IMR-90 (cell line): ENCODE measurements at regions not wholly inside any gene's neighbourhood (a gene's known extent, or its start where the extent isn't known, plus 50 kb on each side); places are given as distances from the start of the nearest gene placed in this dataset.
A peak's percentile ranks its signal among the peaks of the same experiment; 100 is the strongest.

Experiments
- ATAC-seq: fragments of 200-7000 bp; cut with Tn5 transposase; 2 replicates; pipeline ENCODE4 v1.9.1; 2020; ENCODE audit warnings: low read depth, mild to moderate bottlenecking, moderate library complexity
- BruUV-seq: library from RNA; stranded (reverse); fragments of 400-500 nt; replicated peaks from 2 replicates; lab custom pipeline; 2021; lab: Mats Ljungman, UMichigan
- CTCF ChIA-PET: fragments of 300-600 bp; formaldehyde crosslinking; extraction: SDS; loops from one replicate; lab custom pipeline; 2021; ENCODE audit warnings: antibody characterized with exemption; lab: Yijun Ruan, JAX
- POLR2A ChIA-PET: fragments of 300-600 bp; sonication (Branson Sonifier 250); formaldehyde crosslinking; loops from one replicate; lab custom pipeline; 2022; ENCODE audit warnings: antibody characterized with exemption; ENCODE audit not compliant: unreplicated experiment; lab: Charles Lee
- DNase-seq: peaks from one replicate; pipeline ENCODE4 v3.0.0; 2013
- H2AFZ ChIP-seq: replicated peaks from 2 replicates; pipeline ENCODE3; 2013; ENCODE audit warnings: low read length, mild to moderate bottlenecking; ENCODE audit not compliant: poor library complexity
- H2AK5ac ChIP-seq: 2 replicates; pipeline ENCODE4 v1.6.1; 2013; ENCODE audit warnings: low read depth, low read length, inconsistent platforms
- H2AK9ac ChIP-seq: replicated peaks from 2 replicates; pipeline ENCODE3; 2013; ENCODE audit warnings: mild to moderate bottlenecking, low read depth, low read length, moderate library complexity; ENCODE audit not compliant: poor library complexity
- H2BK120ac ChIP-seq: 2 replicates; pipeline ENCODE4 v1.6.1; 2013; ENCODE audit warnings: low read depth, low read length, inconsistent platforms
- H2BK15ac ChIP-seq: 3 replicates; pipeline ENCODE4 v1.6.1; 2013; ENCODE audit warnings: low read depth, low read length, inconsistent platforms
- H2BK20ac ChIP-seq: 2 replicates; pipeline ENCODE4 v1.6.1; 2013; ENCODE audit warnings: low read depth, mild to moderate bottlenecking, inconsistent platforms, low read length, moderate library complexity
- H2BK5ac ChIP-seq: 2 replicates; pipeline ENCODE4 v1.6.1; 2013; ENCODE audit warnings: mild to moderate bottlenecking, low read depth, low read length, inconsistent platforms; ENCODE audit not compliant: poor library complexity, severe bottlenecking
- H3K14ac ChIP-seq: replicated peaks from 2 replicates; pipeline ENCODE4 v1.6.1; 2013; ENCODE audit warnings: low read depth, low read length, inconsistent platforms
- H3K18ac ChIP-seq: 2 replicates; pipeline ENCODE4 v1.6.1; 2013; ENCODE audit warnings: low read depth, low read length, control low read depth
- H3K23ac ChIP-seq: 2 replicates; pipeline ENCODE4 v1.6.1; 2013; ENCODE audit warnings: low read depth, low read length, inconsistent platforms
- H3K27ac ChIP-seq: 2 replicates; pipeline ENCODE4 v1.5.1; 2013; ENCODE audit warnings: mild to moderate bottlenecking, control low read depth, low read length; ENCODE audit not compliant: insufficient read depth
- H3K27me3 ChIP-seq: 2 replicates; pipeline ENCODE4 v1.6.1; 2013; ENCODE audit warnings: low read length; ENCODE audit not compliant: control insufficient read depth, insufficient read depth
- H3K36me3 ChIP-seq: 2 replicates; pipeline ENCODE4 v1.6.1; 2013; ENCODE audit warnings: low read length, mixed read lengths; ENCODE audit not compliant: control insufficient read depth, insufficient read depth
- H3K4ac ChIP-seq: 2 replicates; pipeline ENCODE4 v1.6.1; 2013; ENCODE audit warnings: low read depth, low read length, inconsistent platforms
- H3K4me1 ChIP-seq: 2 replicates; pipeline ENCODE4 v1.6.1; 2013; ENCODE audit warnings: low read length, mixed read lengths; ENCODE audit not compliant: control insufficient read depth, insufficient read depth
- H3K4me2 ChIP-seq: 2 replicates; pipeline ENCODE4 v1.6.1; 2013; ENCODE audit warnings: low read depth, mild to moderate bottlenecking, control low read depth, low read length, moderate library complexity
- H3K4me3 ChIP-seq: 2 replicates; pipeline ENCODE4 v1.5.1; 2013; ENCODE audit warnings: low read depth, mild to moderate bottlenecking, control low read depth, low read length, moderate library complexity; ENCODE audit not compliant: insufficient read depth
- H3K56ac ChIP-seq: 2 replicates; pipeline ENCODE4 v1.6.1; 2013; ENCODE audit warnings: low read length, inconsistent platforms; ENCODE audit not compliant: insufficient read depth; ENCODE audit errors: extremely low read depth
- H3K79me1 ChIP-seq, 2 experiments: 2 replicates each; pipeline ENCODE4 v1.6.1; 2013; ENCODE audit warnings: low read length in 2 of 2, inconsistent platforms in 1 of 2, low read depth in 1 of 2
- H3K9ac ChIP-seq: 2 replicates; pipeline ENCODE4 v1.6.1; 2013; ENCODE audit warnings: low read depth, low read length, control low read depth
- H3K9me1 ChIP-seq: 2 replicates; pipeline ENCODE4 v1.6.1; 2013; ENCODE audit warnings: low read length, inconsistent platforms; ENCODE audit not compliant: insufficient read depth
- H3K9me3 ChIP-seq: 2 replicates; pipeline ENCODE4 v1.6.1; 2013; ENCODE audit warnings: low read length; ENCODE audit not compliant: control insufficient read depth, insufficient read depth
- H4K20me1 ChIP-seq: 2 replicates; pipeline ENCODE4 v1.6.1; 2013; ENCODE audit warnings: low read length, inconsistent platforms; ENCODE audit not compliant: insufficient read depth
- H4K5ac ChIP-seq: 2 replicates; pipeline ENCODE4 v1.6.1; 2013; ENCODE audit warnings: mild to moderate bottlenecking, low read depth, low read length, control low read depth
- H4K8ac ChIP-seq, 2 experiments: 2 replicates each; pipeline ENCODE4 v1.6.1; 2013; ENCODE audit warnings: low read depth in 2 of 2, low read length in 2 of 2, control low read depth in 1 of 2, inconsistent platforms in 1 of 2
- H4K91ac ChIP-seq: 2 replicates; pipeline ENCODE4 v1.6.1; 2013; ENCODE audit warnings: low read depth, low read length, inconsistent platforms; ENCODE audit not compliant: insufficient read depth
- BHLHE40 ChIP-seq: fragments of 150-350 bp; IDR thresholded peaks from 2 replicates; pipeline ENCODE4 v1.6.1; 2016; ENCODE audit warnings: mild to moderate bottlenecking, low read depth, low read length
- CEBPB ChIP-seq: IDR thresholded peaks from 2 replicates; pipeline ENCODE4 v1.6.1; 2012; ENCODE audit warnings: low read depth, low read length, improper control_type of control experiment
- CHD1 ChIP-seq: IDR thresholded peaks from 2 replicates; pipeline ENCODE4 v1.6.1; 2012; ENCODE audit warnings: low read depth, low read length, improper control_type of control experiment
- FOS ChIP-seq: fragments of 150-350 bp; IDR thresholded peaks from 2 replicates; pipeline ENCODE4 v1.6.1; 2016; ENCODE audit warnings: low read depth, low read length
- MAFK ChIP-seq: IDR thresholded peaks from 2 replicates; pipeline ENCODE4 v1.6.1; 2012; ENCODE audit warnings: low read depth, low read length, improper control_type of control experiment
- MAZ ChIP-seq: IDR thresholded peaks from 2 replicates; pipeline ENCODE4 v1.6.1; 2012; ENCODE audit warnings: low read depth, mild to moderate bottlenecking, low read length, improper control_type of control experiment, moderate library complexity, borderline replicate concordance
- MXI1 ChIP-seq: IDR thresholded peaks from 2 replicates; pipeline ENCODE4 v1.6.1; 2012; ENCODE audit warnings: low read depth, mild to moderate bottlenecking, low read length, moderate library complexity, borderline replicate concordance
- NFE2L2 ChIP-seq: fragments of 150-350 bp; IDR thresholded peaks from 2 replicates; pipeline ENCODE4 v1.6.1; 2016; ENCODE audit warnings: low read depth, mild to moderate bottlenecking, low read length
- POLR2A ChIP-seq: IDR thresholded peaks from 2 replicates; pipeline ENCODE4 v1.6.1; 2012; ENCODE audit warnings: mild to moderate bottlenecking, low read depth, low read length
- RAD21 ChIP-seq: IDR thresholded peaks from 2 replicates; pipeline ENCODE4 v1.6.1; 2012; ENCODE audit warnings: low read length, improper control_type of control experiment
- RCOR1 ChIP-seq: IDR thresholded peaks from 2 replicates; pipeline ENCODE4 v1.6.1; 2012; ENCODE audit warnings: mild to moderate bottlenecking, low read length, improper control_type of control experiment; ENCODE audit not compliant: insufficient replicate concordance
- RFX5 ChIP-seq: IDR thresholded peaks from 2 replicates; pipeline ENCODE4 v1.8.0; 2012; ENCODE audit warnings: low read depth, mild to moderate bottlenecking, low read length, moderate library complexity
- SMC3 ChIP-seq: fragments of 150-350 bp; IDR thresholded peaks from 2 replicates; pipeline ENCODE4 v1.6.1; 2016; ENCODE audit warnings: low read depth, mild to moderate bottlenecking, antibody characterized with exemption, low read length, moderate library complexity
- WGBS, 2 experiments: methylation state at CpG; one replicate each; pipeline versions ENCODE4 v1.1.5 to v1.1.7; 2013; ENCODE audit warnings: missing lambda C conversion rate in 2 of 2; ENCODE audit not compliant: insufficient read length in 1 of 2; ENCODE audit errors: extremely low coverage in 2 of 2; 5-methylcytosine and 5-hydroxymethylcytosine counted together
- dilution Hi-C: fragments of 300-500 bp; cut with HindIII; formaldehyde crosslinking; loops from one replicate; pipeline ENCODE4 v1.14.3; 2018; ENCODE audit warnings: low sequenced_read_pairs; ENCODE audit not compliant: unreplicated experiment
- in situ Hi-C: fragments of 300-500 bp; cut with MboI; formaldehyde crosslinking; loops from 3 replicates; pipeline ENCODE4 v1.14.3; 2019; ENCODE audit warnings: low sequenced_read_pairs, inconsistent platforms, mixed read lengths
- intact Hi-C: fragments of 100-400 bp; cut with micrococcal nuclease; formaldehyde crosslinking; loops from 2 replicates; pipeline ENCODE4 v1.10.0; 2022
- TF ChIP-seq, protein P1 (sequence below): conservative IDR thresholded peaks from 2 replicates; pipeline ENCODE4 v1.5.1; 2012; ENCODE audit warnings: mild to moderate bottlenecking, low read depth, low read length, improper control_type of control experiment
- TF ChIP-seq, protein P2 (sequence below): fragments of 150-350 bp; IDR thresholded peaks from 2 replicates; pipeline ENCODE4 v1.6.1; 2016; ENCODE audit warnings: low read depth, mild to moderate bottlenecking, low read length, moderate library complexity, borderline replicate concordance
- TF ChIP-seq, protein P3 (sequence below): fragments of 150-350 bp; IDR thresholded peaks from 2 replicates; pipeline ENCODE4 v1.6.1; 2017; ENCODE audit warnings: mild to moderate bottlenecking, antibody characterized with exemption, low read length, low read depth

DNA sequence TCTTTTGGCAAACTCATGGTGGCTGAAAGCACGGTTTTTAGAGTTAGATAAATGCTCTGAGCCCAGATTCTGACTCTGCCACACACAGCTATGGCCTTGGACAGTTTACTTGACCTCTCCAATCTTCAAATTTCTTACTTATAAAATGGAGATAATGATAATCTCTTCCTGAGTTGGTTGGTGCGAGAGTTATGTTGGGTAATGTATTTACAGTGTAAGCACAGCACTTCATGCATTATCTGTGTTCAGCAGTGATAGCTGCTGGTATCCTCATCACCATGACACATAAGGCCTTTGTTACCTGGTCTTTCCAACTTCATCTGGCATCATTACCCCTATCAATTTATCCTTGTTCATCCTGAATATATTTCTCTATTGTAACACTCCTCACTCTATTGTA is 178.8 kb upstream of the ELL2 start:
- dilution Hi-C loops (no loop called here), in situ Hi-C loops (no loop called here), intact Hi-C loops (loop anchor here (5.0 to 10.0 kb wide), 2 partner anchors 73 to 286 kb away; no protein-coding TSS in a partner anchor)
- Histone ChIP-seq H3K9ac (no peak overlapping the region), H2AK5ac (peak overlapping the region; percentile 75; the same call in 1 of the 2 replicates), H3K4me3 (no peak overlapping the region), H2BK120ac (peak overlapping the region; percentile 40; the same call in 1 of the 2 replicates), H3K36me3 (no peaks in the 10 kb centered on the region), H4K5ac (no peak overlapping the region), H3K23ac (no peak overlapping the region), H4K20me1 (no peaks in the 10 kb centered on the region), H3K9me3 (no peaks in the 10 kb centered on the region), H3K56ac (no peak overlapping the region), H3K9me1 (no peaks in the 10 kb centered on the region), H3K4me1 (peaks cover 5% of the 10 kb centered on the region), H2BK15ac (peak overlapping the region; percentile 78; the same call in 1 of the 3 replicates), H3K27me3 (no peaks in the 10 kb centered on the region), H3K18ac (peak overlapping the region; percentile 29; the same call in 1 of the 2 replicates), H3K14ac (0 out of 2 replicates have a peak overlapping the region, but pooled peaks have one; percentile 48), H2AK9ac (no peak overlapping the region), H4K91ac (no peak overlapping the region; the same call in 1 of the 2 replicates), H4K8ac (0 out of 4 replicates have a peak overlapping the region, but pooled peaks of 1 of the 2 experiments have one; percentile 10), H2BK5ac (peak overlapping the region; percentile 18), H3K4me2 (no peak overlapping the region), H3K27ac (no peak overlapping the region), H2AFZ (no peak overlapping the region), H2BK20ac (no peak overlapping the region), H3K4ac (peak overlapping the region; percentile 47; the same call in 1 of the 2 replicates), H3K79me1 (no peaks in the 10 kb centered on the region)
- WGBS, 2 experiments: no CpG with 5 or more reads among the region's 2 CpGs
- ATAC-seq: no peak
- no TSS peak for BruUV-seq
- CTCF ChIA-PET: interaction anchor here (0.5 kb wide), 1 partner anchor 96 kb away, joined by 5 read pairs; no protein-coding TSS in a partner anchor
- POLR2A ChIA-PET: no interaction called here
- no peak for TF ChIP-seq SMC3
- TF ChIP-seq RFX5: no peak
- TF ChIP-seq RCOR1: no peak
- TF ChIP-seq MXI1: no peak
- TF ChIP-seq CEBPB: no peak
- TF ChIP-seq, protein P1, sequence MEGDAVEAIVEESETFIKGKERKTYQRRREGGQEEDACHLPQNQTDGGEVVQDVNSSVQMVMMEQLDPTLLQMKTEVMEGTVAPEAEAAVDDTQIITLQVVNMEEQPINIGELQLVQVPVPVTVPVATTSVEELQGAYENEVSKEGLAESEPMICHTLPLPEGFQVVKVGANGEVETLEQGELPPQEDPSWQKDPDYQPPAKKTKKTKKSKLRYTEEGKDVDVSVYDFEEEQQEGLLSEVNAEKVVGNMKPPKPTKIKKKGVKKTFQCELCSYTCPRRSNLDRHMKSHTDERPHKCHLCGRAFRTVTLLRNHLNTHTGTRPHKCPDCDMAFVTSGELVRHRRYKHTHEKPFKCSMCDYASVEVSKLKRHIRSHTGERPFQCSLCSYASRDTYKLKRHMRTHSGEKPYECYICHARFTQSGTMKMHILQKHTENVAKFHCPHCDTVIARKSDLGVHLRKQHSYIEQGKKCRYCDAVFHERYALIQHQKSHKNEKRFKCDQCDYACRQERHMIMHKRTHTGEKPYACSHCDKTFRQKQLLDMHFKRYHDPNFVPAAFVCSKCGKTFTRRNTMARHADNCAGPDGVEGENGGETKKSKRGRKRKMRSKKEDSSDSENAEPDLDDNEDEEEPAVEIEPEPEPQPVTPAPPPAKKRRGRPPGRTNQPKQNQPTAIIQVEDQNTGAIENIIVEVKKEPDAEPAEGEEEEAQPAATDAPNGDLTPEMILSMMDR: no peak
- TF ChIP-seq, protein P2, sequence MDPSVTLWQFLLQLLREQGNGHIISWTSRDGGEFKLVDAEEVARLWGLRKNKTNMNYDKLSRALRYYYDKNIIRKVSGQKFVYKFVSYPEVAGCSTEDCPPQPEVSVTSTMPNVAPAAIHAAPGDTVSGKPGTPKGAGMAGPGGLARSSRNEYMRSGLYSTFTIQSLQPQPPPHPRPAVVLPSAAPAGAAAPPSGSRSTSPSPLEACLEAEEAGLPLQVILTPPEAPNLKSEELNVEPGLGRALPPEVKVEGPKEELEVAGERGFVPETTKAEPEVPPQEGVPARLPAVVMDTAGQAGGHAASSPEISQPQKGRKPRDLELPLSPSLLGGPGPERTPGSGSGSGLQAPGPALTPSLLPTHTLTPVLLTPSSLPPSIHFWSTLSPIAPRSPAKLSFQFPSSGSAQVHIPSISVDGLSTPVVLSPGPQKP: no peak
- TF ChIP-seq, protein P3, sequence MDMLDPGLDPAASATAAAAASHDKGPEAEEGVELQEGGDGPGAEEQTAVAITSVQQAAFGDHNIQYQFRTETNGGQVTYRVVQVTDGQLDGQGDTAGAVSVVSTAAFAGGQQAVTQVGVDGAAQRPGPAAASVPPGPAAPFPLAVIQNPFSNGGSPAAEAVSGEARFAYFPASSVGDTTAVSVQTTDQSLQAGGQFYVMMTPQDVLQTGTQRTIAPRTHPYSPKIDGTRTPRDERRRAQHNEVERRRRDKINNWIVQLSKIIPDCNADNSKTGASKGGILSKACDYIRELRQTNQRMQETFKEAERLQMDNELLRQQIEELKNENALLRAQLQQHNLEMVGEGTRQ: no peak
- no peak for TF ChIP-seq RAD21
- TF ChIP-seq MAFK: no peak
- TF ChIP-seq POLR2A: no peak
- no peak for TF ChIP-seq MAZ
- no peak for TF ChIP-seq BHLHE40
- TF ChIP-seq FOS: no peak
- TF ChIP-seq CHD1: no peak
- no peak for TF ChIP-seq NFE2L2
- no peak for DNase-seq
